CD14-positive monocyte (primary cell): ENCODE measurements at regions not wholly inside any gene's neighbourhood (a gene's known extent, or its start where the extent isn't known, plus 50 kb on each side); places are given as distances from the start of the nearest gene placed in this dataset.

Experiments used
- DNase-seq, 3 donors: peaks; one replicate each; pipeline ENCODE4 v3.0.0-alpha.2; 2011 to 2022
- H2AFZ ChIP-seq: 2 replicates; pipeline ENCODE4 v1.6.0; 2012; ENCODE audit warnings: mild to moderate bottlenecking, low read depth, low read length, inconsistent platforms; ENCODE audit not compliant: insufficient read depth, poor library complexity, severe bottlenecking
- H3K27ac ChIP-seq, 2 donors: 1 replicate in 1 of 2; 2 replicates in 1 of 2; pipeline ENCODE4 v1.5.1; 2012 to 2013; ENCODE audit warnings: low read length in 2 of 2, control low read depth in 1 of 2, inconsistent platforms in 1 of 2, low read depth in 1 of 2, mild to moderate bottlenecking in 1 of 2
- H3K27me3 ChIP-seq, 2 donors: one replicate each; pipeline versions ENCODE4 v1.6.0 to v1.6.1; 2011 to 2013; ENCODE audit warnings: low read length in 2 of 2; ENCODE audit not compliant: control insufficient read depth in 2 of 2, insufficient read depth in 2 of 2
- H3K36me3 ChIP-seq, 2 donors: replicated peaks in 1 of 2; 1 replicate in 1 of 2; 2 replicates in 1 of 2; pipeline versions ENCODE4 v1.5.1 to v1.6.1; 2012 to 2013; ENCODE audit warnings: low read length in 2 of 2, control low read depth in 1 of 2, inconsistent platforms in 1 of 2, mild to moderate bottlenecking in 1 of 2; ENCODE audit not compliant: insufficient read depth in 2 of 2, control insufficient read depth in 1 of 2
- H3K4me1 ChIP-seq, 2 donors: 1 replicate in 1 of 2; 2 replicates in 1 of 2; pipeline versions ENCODE4 v1.5.1 to v1.6.1; 2012 to 2013; ENCODE audit warnings: low read length in 2 of 2, control low read depth in 1 of 2, inconsistent platforms in 1 of 2, mild to moderate bottlenecking in 1 of 2, moderate library complexity in 1 of 2; ENCODE audit not compliant: insufficient read depth in 2 of 2, control insufficient read depth in 1 of 2
- H3K4me2 ChIP-seq: replicated peaks from 2 replicates; pipeline ENCODE3; 2012; ENCODE audit warnings: low read length, moderate library complexity, mild to moderate bottlenecking; ENCODE audit not compliant: poor library complexity, severe bottlenecking; ENCODE audit errors: extremely low read depth
- H3K4me3 ChIP-seq, 3 experiments: fragments of 200-600 bp in 1 of 3; sonication (generic) in 1 of 3; replicated peaks in 1 of 3; 1 replicate in 2 of 3; 2 replicates in 1 of 3; pipeline ENCODE4 v1.5.1; 2011 to 2013; ENCODE audit warnings: low read length in 3 of 3, mild to moderate bottlenecking in 3 of 3, control low read depth in 2 of 3, low read depth in 2 of 3, inconsistent platforms in 1 of 3, moderate library complexity in 1 of 3
- H3K79me2 ChIP-seq: 2 replicates; pipeline ENCODE4 v1.6.0; 2012; ENCODE audit warnings: mild to moderate bottlenecking, control low read depth, inconsistent platforms, low read length, moderate library complexity; ENCODE audit not compliant: insufficient read depth
- H3K9ac ChIP-seq: 2 replicates; pipeline ENCODE4 v1.6.0; 2017; ENCODE audit warnings: low read length, mild to moderate bottlenecking; ENCODE audit not compliant: insufficient read depth, poor library complexity, severe bottlenecking
- H3K9me3 ChIP-seq, 2 donors: replicated peaks in 1 of 2; 1 replicate in 1 of 2; 2 replicates in 1 of 2; pipeline versions ENCODE4 v1.5.1 to v1.6.1; 2012 to 2013; ENCODE audit warnings: low read length in 2 of 2, control low read depth in 1 of 2; ENCODE audit not compliant: control insufficient read depth in 1 of 2, insufficient read depth in 1 of 2
- H4K20me1 ChIP-seq: 2 replicates; pipeline ENCODE4 v1.6.0; 2012; ENCODE audit warnings: mild to moderate bottlenecking, low read length, control low read depth, moderate library complexity; ENCODE audit not compliant: insufficient read depth
- H3K27ac Mint-ChIP-seq, 7 donors: one replicate each; pipeline ENCODE4 v1.8.0; 2020; ENCODE audit warnings: mild to moderate bottlenecking in 7 of 7, mixed read lengths in 7 of 7, moderate library complexity in 6 of 7, inconsistent platforms in 2 of 7
- H3K27me3 Mint-ChIP-seq, 3 donors: one replicate each; pipeline ENCODE4 v1.8.0; 2021 to 2022; ENCODE audit warnings: low read depth in 3 of 3, mild to moderate bottlenecking in 3 of 3, mixed read lengths in 3 of 3, moderate library complexity in 3 of 3, inconsistent platforms in 1 of 3
- H3K36me3 Mint-ChIP-seq, 2 donors: one replicate each; pipeline ENCODE4 v1.8.0; 2020; ENCODE audit warnings: mixed read lengths in 2 of 2, inconsistent platforms in 1 of 2, mild to moderate bottlenecking in 1 of 2
- H3K4me1 Mint-ChIP-seq: one replicate; pipeline ENCODE4 v1.8.0; 2020; ENCODE audit warnings: mild to moderate bottlenecking, mixed read lengths
- H3K4me3 Mint-ChIP-seq, 2 donors: one replicate each; pipeline ENCODE4 v1.8.0; 2020; ENCODE audit warnings: mild to moderate bottlenecking in 2 of 2, mixed read lengths in 2 of 2, moderate library complexity in 1 of 2
- H3K9me3 Mint-ChIP-seq, 7 donors: one replicate each; pipeline ENCODE4 v1.8.0; 2020 to 2022; ENCODE audit warnings: mixed read lengths in 7 of 7, mild to moderate bottlenecking in 6 of 7, moderate library complexity in 6 of 7, inconsistent platforms in 2 of 7
- CTCF ChIP-seq: fragments of 200-600 bp; IDR thresholded peaks from one replicate; pipeline ENCODE4 v1.8.0; 2022; ENCODE audit warnings: antibody characterized with exemption, mild to moderate bottlenecking
- WGBS: methylation state at CpG from one replicate; pipeline ENCODE4 v1.1.5; 2013; ENCODE audit warnings: missing lambda C conversion rate; ENCODE audit not compliant: insufficient coverage; 5-methylcytosine and 5-hydroxymethylcytosine counted together
- intact Hi-C, 2 donors: fragments of 100-400 bp; cut with micrococcal nuclease; formaldehyde crosslinking; loops; one replicate each; pipeline versions ENCODE4 v1.15.0 to v1.15.1; 2023

GRCh38 chr6:76644231-76644630, 571.8 kb upstream of the IMPG1 start:
- Histone ChIP-seq H3K27me3 (no peaks in the 10 kb centered on the region), H3K27ac (no peak overlapping the region), H3K9me3 (no peaks in the 10 kb centered on the region), H2AFZ (no peak overlapping the region), H3K9ac (no peak overlapping the region), H3K4me1 (no peaks in the 10 kb centered on the region), H3K4me3 (no peak overlapping the region), H3K36me3 (no peaks in the 10 kb centered on the region), H3K79me2 (no peaks in the 10 kb centered on the region), H4K20me1 (no peaks in the 10 kb centered on the region), H3K4me2 (no peak overlapping the region)
- peaks cover 2 to 5% (median 3%) of the 10 kb centered on the region in 7 donors for H3K9me3 Mint-ChIP-seq
- no peak for DNase-seq
- no peak overlapping the region for H3K4me3 Mint-ChIP-seq
- intact Hi-C loops, result no loop called here
- no peaks in the 10 kb centered on the region for H3K27me3 Mint-ChIP-seq
- WGBS, result no CpG with 5 or more reads among the region's 1 CpG
- TF ChIP-seq CTCF, result no peak
- no peaks in the 10 kb centered on the region for H3K4me1 Mint-ChIP-seq
- no peak overlapping the region for H3K27ac Mint-ChIP-seq
- H3K36me3 Mint-ChIP-seq, result no peaks in the 10 kb centered on the region

- H3K27me3 ChIP-seq, result no peaks in the 10 kb centered on the region
- H3K9ac ChIP-seq, result no peak overlapping the region
- no peak for TF ChIP-seq CTCF
- Mint-ChIP-seq H3K4me3 (no peak overlapping the region), H3K27me3 (no peaks in the 10 kb centered on the region), H3K36me3 (no peaks in the 10 kb centered on the region), H3K9me3 (peaks cover 0 to 8% (median 3%) of the 10 kb centered on the region in 7 donors), H3K4me1 (no peaks in the 10 kb centered on the region), H3K27ac (no peak overlapping the region)
- no peaks in the 10 kb centered on the region for H3K4me1 ChIP-seq
- WGBS, result no CpG with 5 or more reads among the region's 1 CpG
- no peak overlapping the region for H2AFZ ChIP-seq
- no peaks in the 10 kb centered on the region for H3K9me3 ChIP-seq
- no peaks in the 10 kb centered on the region for H4K20me1 ChIP-seq
- no peaks in the 10 kb centered on the region for H3K79me2 ChIP-seq
- DNase-seq, result no peak
- H3K36me3 ChIP-seq, result no peaks in the 10 kb centered on the region
- H3K27ac ChIP-seq, result no peak overlapping the region
- no peak overlapping the region for H3K4me2 ChIP-seq
- H3K4me3 ChIP-seq, result no peak overlapping the region
- intact Hi-C loops, result no loop called here
Measured at GRCh38 chr6:76639941-76640340, 567.5 kb upstream of the IMPG1 start.
